KMS-11 (cell line): ENCODE measurements at regions not wholly inside any gene's neighbourhood (a gene's known extent, or its start where the extent isn't known, plus 50 kb on each side); places are given as distances from the start of the nearest gene placed in this dataset.

Source experiments
- H2AFZ ChIP-seq: fragments of 200-600 bp; sonication (generic); 2 replicates; pipeline ENCODE4 v1.6.1; 2016; ENCODE audit warnings: antibody characterized with exemption, mixed run types, low read depth
- H3K27ac ChIP-seq: fragments of 200-600 bp; sonication (generic); 2 replicates; pipeline ENCODE4 v1.6.1; 2016; ENCODE audit warnings: mild to moderate bottlenecking, mixed run types
- H3K27me3 ChIP-seq: fragments of 200-600 bp; sonication (generic); 2 replicates; pipeline ENCODE4 v1.6.1; 2017; ENCODE audit warnings: mild to moderate bottlenecking, low read depth, mixed run types, moderate library complexity; ENCODE audit not compliant: insufficient read depth
- H3K36me3 ChIP-seq: fragments of 200-600 bp; sonication (generic); 2 replicates; pipeline ENCODE4 v1.6.1; 2017; ENCODE audit warnings: mild to moderate bottlenecking, mixed run types; ENCODE audit not compliant: insufficient read depth
- H3K4me1 ChIP-seq: fragments of 200-600 bp; sonication (generic); 2 replicates; pipeline ENCODE4 v1.6.1; 2016; ENCODE audit warnings: mild to moderate bottlenecking, low read depth, mixed run types; ENCODE audit not compliant: poor library complexity, severe bottlenecking
- H3K4me2 ChIP-seq: fragments of 200-600 bp; sonication (generic); 2 replicates; pipeline ENCODE4 v1.7.0; 2016; ENCODE audit warnings: mild to moderate bottlenecking, mixed run types
- H3K4me3 ChIP-seq: fragments of 200-600 bp; sonication (generic); IDR thresholded peaks from 2 replicates; pipeline ENCODE4 v1.6.1; 2017; ENCODE audit warnings: low read depth, low read length, mixed read lengths; ENCODE audit not compliant: insufficient read depth
- H3K79me2 ChIP-seq: fragments of 200-600 bp; sonication (generic); 2 replicates; pipeline ENCODE4 v1.6.1; 2016; ENCODE audit warnings: low read depth, mixed run types; ENCODE audit not compliant: insufficient read depth
- H3K9ac ChIP-seq: fragments of 200-600 bp; sonication (generic); 2 replicates; pipeline ENCODE4 v1.6.1; 2016; ENCODE audit warnings: mild to moderate bottlenecking, mixed run types
- H4K20me1 ChIP-seq: fragments of 200-600 bp; sonication (generic); 2 replicates; pipeline ENCODE4 v1.6.1; 2016; ENCODE audit warnings: mild to moderate bottlenecking, mixed run types; ENCODE audit not compliant: insufficient read depth
- TF ChIP-seq, protein P1 (sequence below): fragments of 200-600 bp; sonication (generic); conservative IDR thresholded peaks from 2 replicates; pipeline ENCODE4 v1.6.1; 2017; ENCODE audit warnings: low read depth, mild to moderate bottlenecking, antibody characterized with exemption, low read length, moderate library complexity, mixed read lengths

DNA sequence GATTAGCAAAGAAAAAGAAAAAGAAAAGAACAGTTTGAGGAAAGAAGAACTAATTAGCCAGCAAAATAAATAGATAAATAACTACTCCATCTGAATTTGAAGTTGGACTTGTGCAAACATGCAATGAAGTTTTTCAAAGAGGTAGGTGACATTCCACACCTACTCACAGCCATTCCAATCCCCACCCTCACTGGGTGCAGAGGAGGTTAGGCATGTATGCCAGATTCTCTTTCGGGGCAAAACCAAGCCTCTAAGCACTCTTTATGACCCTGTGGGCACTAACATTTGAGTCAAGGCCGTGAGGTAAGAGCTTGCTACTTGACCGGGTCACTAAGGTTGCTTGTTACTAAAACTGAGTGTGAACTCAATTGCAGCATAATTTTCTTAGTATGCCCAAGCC lies 108.4 kb upstream of the SEMA3A start:
- Histone ChIP-seq H3K27ac (no peak overlapping the region), H2AFZ (no peak overlapping the region), H3K4me2 (no peak overlapping the region), H3K79me2 (no peaks in the 10 kb centered on the region), H3K9ac (no peak overlapping the region), H3K36me3 (no peaks in the 10 kb centered on the region), H4K20me1 (no peaks in the 10 kb centered on the region), H3K4me1 (no peaks in the 10 kb centered on the region), H3K4me3 (no peak overlapping the region), H3K27me3 (no peaks in the 10 kb centered on the region)
- TF ChIP-seq, protein P1, sequence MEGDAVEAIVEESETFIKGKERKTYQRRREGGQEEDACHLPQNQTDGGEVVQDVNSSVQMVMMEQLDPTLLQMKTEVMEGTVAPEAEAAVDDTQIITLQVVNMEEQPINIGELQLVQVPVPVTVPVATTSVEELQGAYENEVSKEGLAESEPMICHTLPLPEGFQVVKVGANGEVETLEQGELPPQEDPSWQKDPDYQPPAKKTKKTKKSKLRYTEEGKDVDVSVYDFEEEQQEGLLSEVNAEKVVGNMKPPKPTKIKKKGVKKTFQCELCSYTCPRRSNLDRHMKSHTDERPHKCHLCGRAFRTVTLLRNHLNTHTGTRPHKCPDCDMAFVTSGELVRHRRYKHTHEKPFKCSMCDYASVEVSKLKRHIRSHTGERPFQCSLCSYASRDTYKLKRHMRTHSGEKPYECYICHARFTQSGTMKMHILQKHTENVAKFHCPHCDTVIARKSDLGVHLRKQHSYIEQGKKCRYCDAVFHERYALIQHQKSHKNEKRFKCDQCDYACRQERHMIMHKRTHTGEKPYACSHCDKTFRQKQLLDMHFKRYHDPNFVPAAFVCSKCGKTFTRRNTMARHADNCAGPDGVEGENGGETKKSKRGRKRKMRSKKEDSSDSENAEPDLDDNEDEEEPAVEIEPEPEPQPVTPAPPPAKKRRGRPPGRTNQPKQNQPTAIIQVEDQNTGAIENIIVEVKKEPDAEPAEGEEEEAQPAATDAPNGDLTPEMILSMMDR, result no peak

DNA sequence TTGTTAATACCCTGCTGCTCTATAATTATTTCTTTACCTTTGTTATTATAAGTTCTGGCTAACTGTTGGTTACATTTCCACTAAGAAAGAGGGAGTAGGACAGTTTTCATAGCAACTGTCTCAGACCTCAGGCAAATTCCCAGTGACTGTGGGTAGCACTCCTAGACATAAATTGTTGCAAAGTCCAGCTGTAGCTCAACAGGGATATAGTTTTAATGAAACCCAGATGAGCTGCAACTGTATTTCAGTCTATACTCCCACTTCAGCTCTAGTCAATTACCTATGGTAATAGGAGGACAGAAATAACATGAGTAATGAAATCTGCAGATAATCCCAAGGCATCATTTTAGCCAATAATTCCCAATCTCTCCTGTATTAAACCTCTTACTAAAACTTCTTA lies 103.0 kb upstream of the SEMA3A start:
- TF ChIP-seq, protein P1, result no peak
- H3K4me2 ChIP-seq, result no peak overlapping the region
- H3K27ac ChIP-seq, result no peak overlapping the region
- H3K9ac ChIP-seq, result no peak overlapping the region
- no peaks in the 10 kb centered on the region for H3K79me2 ChIP-seq
- no peak overlapping the region for H3K4me3 ChIP-seq
- no peaks in the 10 kb centered on the region for H3K36me3 ChIP-seq
- no peaks in the 10 kb centered on the region for H4K20me1 ChIP-seq
- H3K4me1 ChIP-seq, result no peaks in the 10 kb centered on the region
- H2AFZ ChIP-seq, result no peak overlapping the region
- no peaks in the 10 kb centered on the region for H3K27me3 ChIP-seq

DNA sequence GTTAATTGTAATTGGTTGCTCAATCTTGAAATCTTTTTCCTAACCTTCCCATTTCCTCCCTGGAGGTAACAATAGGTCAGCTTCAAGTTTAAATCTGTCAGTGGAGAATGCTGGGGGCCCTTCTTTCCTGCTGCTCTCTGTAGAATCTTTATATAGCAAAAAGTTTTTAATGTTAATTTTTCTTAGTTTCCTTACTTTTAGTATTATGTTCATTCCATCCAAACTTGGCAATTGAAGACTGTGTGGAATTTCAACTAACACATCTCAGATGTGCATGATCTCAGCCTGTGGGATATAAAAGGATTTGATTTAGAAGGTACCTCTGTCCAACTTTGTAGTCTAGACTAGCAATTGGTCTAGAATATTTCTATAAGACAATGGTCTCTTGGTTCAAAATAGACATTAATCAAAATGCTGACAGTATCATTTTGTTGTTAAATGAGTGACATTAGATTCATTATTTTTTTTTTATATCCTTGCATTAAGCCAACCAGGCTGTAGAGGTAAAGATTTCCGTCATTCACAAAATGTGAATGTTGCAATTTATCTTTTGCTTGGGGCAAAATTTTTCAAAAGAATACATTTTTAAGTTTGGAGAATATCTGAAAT lies 100.4 kb upstream of the SEMA3A start:
- Histone ChIP-seq H3K79me2 (no peaks in the 10 kb centered on the region), H4K20me1 (no peaks in the 10 kb centered on the region), H3K27me3 (no peaks in the 10 kb centered on the region), H3K4me2 (no peak overlapping the region), H3K36me3 (no peaks in the 10 kb centered on the region), H3K4me1 (no peaks in the 10 kb centered on the region), H3K4me3 (no peak overlapping the region), H3K27ac (no peak overlapping the region), H2AFZ (no peak overlapping the region), H3K9ac (no peak overlapping the region)
- TF ChIP-seq, protein P1, result no peak

DNA sequence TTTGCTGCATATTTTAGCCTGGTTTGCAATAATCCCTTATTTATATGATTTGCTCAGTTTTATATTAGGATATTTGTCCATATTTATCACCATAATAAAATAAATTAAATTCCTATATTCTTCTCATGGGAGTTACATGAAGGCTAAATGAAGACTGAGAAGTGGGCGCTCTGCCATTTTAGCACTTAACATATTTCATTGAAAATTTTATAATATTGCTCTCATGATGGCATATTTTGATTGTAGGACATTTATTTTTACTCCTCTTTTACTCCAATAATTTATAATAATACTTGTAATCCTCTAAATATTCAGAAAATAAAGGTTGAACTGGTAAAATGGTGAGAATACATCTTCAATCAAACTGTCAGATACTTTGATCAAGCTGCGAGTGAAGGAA lies 99.8 kb upstream of the SEMA3A start:
- no peak overlapping the region for H3K9ac ChIP-seq
- no peak overlapping the region for H2AFZ ChIP-seq
- H4K20me1 ChIP-seq, result no peaks in the 10 kb centered on the region
- H3K36me3 ChIP-seq, result no peaks in the 10 kb centered on the region
- no peak overlapping the region for H3K4me2 ChIP-seq
- TF ChIP-seq, protein P1, result no peak
- H3K4me3 ChIP-seq, result no peak overlapping the region
- no peak overlapping the region for H3K27ac ChIP-seq
- no peaks in the 10 kb centered on the region for H3K4me1 ChIP-seq
- no peaks in the 10 kb centered on the region for H3K79me2 ChIP-seq
- no peaks in the 10 kb centered on the region for H3K27me3 ChIP-seq
